ENCODE measurements at regions not wholly inside any gene's neighbourhood (a gene's known extent, or its start where the extent isn't known, plus 50 kb on each side); places are given as distances from the start of the nearest gene placed in this dataset.

- Mint-ChIP-seq H3K4me1 (no peaks in the 10 kb centered on the region), H3K27ac (no peak overlapping the region), H3K4me3 (no peak overlapping the region), H3K36me3 (no peaks in the 10 kb centered on the region), H3K9me3 (peaks cover 5% of the 10 kb centered on the region)
- DNase-seq (ENCODE audit: low spot score in 2 of 2), result no peak
- ATAC-seq, result no peak
Measured at GRCh38 chr13:106941779-106942178, 373.8 kb upstream of the ARGLU1 start.

GRCh38 chr13:106927421-106927820 lies 359.5 kb upstream of the ARGLU1 start:
- no peak for ATAC-seq
- no peaks in the 10 kb centered on the region for H3K36me3 Mint-ChIP-seq
- H3K4me3 Mint-ChIP-seq, result no peak overlapping the region
- no peak overlapping the region for H3K27ac Mint-ChIP-seq
- no peak for DNase-seq (ENCODE audit: low spot score in 2 of 2)
- peaks cover 2% of the 10 kb centered on the region for H3K9me3 Mint-ChIP-seq
- no peaks in the 10 kb centered on the region for H3K4me1 Mint-ChIP-seq

- ATAC-seq, result no peak
- H3K4me3 Mint-ChIP-seq, result no peak overlapping the region
- DNase-seq (ENCODE audit: low spot score in 2 of 2), result no peak
- H3K4me1 Mint-ChIP-seq, result no peaks in the 10 kb centered on the region
- H3K27ac Mint-ChIP-seq, result no peak overlapping the region
- peaks cover 2% of the 10 kb centered on the region for H3K9me3 Mint-ChIP-seq
- H3K36me3 Mint-ChIP-seq, result no peaks in the 10 kb centered on the region
Measured at GRCh38 chr13:106922384-106922783, 354.4 kb upstream of the ARGLU1 start.

GRCh38 chr13:106919638-106920037 lies 351.7 kb upstream of the ARGLU1 start:
- Mint-ChIP-seq H3K4me1 (no peaks in the 10 kb centered on the region), H3K4me3 (no peak overlapping the region), H3K27ac (no peak overlapping the region), H3K36me3 (no peaks in the 10 kb centered on the region), H3K9me3 (no peaks in the 10 kb centered on the region)
- no peak for ATAC-seq
- DNase-seq (ENCODE audit: low spot score in 2 of 2), result no peak

- no peak overlapping the region for H3K27ac Mint-ChIP-seq
- H3K4me3 Mint-ChIP-seq, result no peak overlapping the region
- no peaks in the 10 kb centered on the region for H3K36me3 Mint-ChIP-seq
- H3K4me1 Mint-ChIP-seq, result no peaks in the 10 kb centered on the region
- ATAC-seq, result no peak
- no peaks in the 10 kb centered on the region for H3K9me3 Mint-ChIP-seq
- DNase-seq (ENCODE audit: low spot score in 2 of 2), result no peak
Measured at GRCh38 chr13:106919133-106919532, 351.2 kb upstream of the ARGLU1 start.

- H3K27ac Mint-ChIP-seq, result no peak overlapping the region
- no peak overlapping the region for H3K4me3 Mint-ChIP-seq
Measured at GRCh38 chr13:106918557-106918860, 350.6 kb upstream of the ARGLU1 start.

GRCh38 chr13:106917673-106918556 lies 350.0 kb upstream of the ARGLU1 start:
- Mint-ChIP-seq H3K4me3 (peak overlapping the region; percentile 55), H3K9me3 (peaks cover 3% of the 10 kb centered on the region), H3K36me3 (no peaks in the 10 kb centered on the region), H3K27ac (no peak overlapping the region), H3K4me1 (no peaks in the 10 kb centered on the region)
- DNase-seq (ENCODE audit: low spot score in 2 of 2) (peak; percentile 50 to 81), ATAC-seq (peak; percentile 90)

More at GRCh38 chr13:106918557-106918860, 350.6 kb upstream of the ARGLU1 start:
- no peak for DNase-seq (ENCODE audit: low spot score in 2 of 2)
- Mint-ChIP-seq H3K4me1 (no peaks in the 10 kb centered on the region), H3K36me3 (no peaks in the 10 kb centered on the region), H3K9me3 (no peaks in the 10 kb centered on the region)
- ATAC-seq, result no peak

- no peaks in the 10 kb centered on the region for H3K4me1 Mint-ChIP-seq
- no peak for ATAC-seq
- peaks cover 3% of the 10 kb centered on the region for H3K9me3 Mint-ChIP-seq
- H3K27ac Mint-ChIP-seq, result no peak overlapping the region
- H3K4me3 Mint-ChIP-seq, result peak overlapping the region; percentile 55
- DNase-seq (ENCODE audit: low spot score in 2 of 2), result no peak
- H3K36me3 Mint-ChIP-seq, result no peaks in the 10 kb centered on the region
Measured at GRCh38 chr13:106917024-106917571, 349.2 kb upstream of the ARGLU1 start.

GRCh38 chr13:106916329-106916976 lies 348.5 kb upstream of the ARGLU1 start:
- no peak for ATAC-seq
- H3K36me3 Mint-ChIP-seq, result no peaks in the 10 kb centered on the region
- peak overlapping the region; percentile 55 for H3K4me3 Mint-ChIP-seq
- H3K4me1 Mint-ChIP-seq, result peaks cover 4% of the 10 kb centered on the region
- peaks cover 9% of the 10 kb centered on the region for H3K9me3 Mint-ChIP-seq
- H3K27ac Mint-ChIP-seq, result no peak overlapping the region
- DNase-seq (ENCODE audit: low spot score in 2 of 2), result no peak

GRCh38 chr13:106915146-106915545 lies 347.2 kb upstream of the ARGLU1 start:
- Mint-ChIP-seq H3K36me3 (no peaks in the 10 kb centered on the region), H3K4me3 (no peak overlapping the region), H3K27ac (no peak overlapping the region), H3K9me3 (peaks cover 11% of the 10 kb centered on the region), H3K4me1 (peaks cover 4% of the 10 kb centered on the region)
- no peak for ATAC-seq
- DNase-seq (ENCODE audit: low spot score in 2 of 2), result no peak

- ATAC-seq (no peak), DNase-seq (ENCODE audit: low spot score in 2 of 2) (no peak)
- Mint-ChIP-seq H3K4me3 (no peak overlapping the region), H3K4me1 (peaks cover 4% of the 10 kb centered on the region), H3K27ac (no peak overlapping the region), H3K36me3 (no peaks in the 10 kb centered on the region), H3K9me3 (peaks cover 13% of the 10 kb centered on the region)
Measured at GRCh38 chr13:106911627-106912026, 343.7 kb upstream of the ARGLU1 start.

GRCh38 chr13:106911020-106911419 lies 343.1 kb upstream of the ARGLU1 start:
- Mint-ChIP-seq H3K4me1 (peaks cover 4% of the 10 kb centered on the region), H3K27ac (no peak overlapping the region), H3K4me3 (no peak overlapping the region), H3K9me3 (peaks cover 13% of the 10 kb centered on the region), H3K36me3 (no peaks in the 10 kb centered on the region)
- DNase-seq (ENCODE audit: low spot score in 2 of 2), result no peak
- no peak for ATAC-seq

GRCh38 chr13:106906426-106906996 lies 338.6 kb upstream of the ARGLU1 start:
- Mint-ChIP-seq H3K27ac (no peak overlapping the region), H3K9me3 (peaks cover 5% of the 10 kb centered on the region), H3K4me3 (no peak overlapping the region), H3K36me3 (no peaks in the 10 kb centered on the region), H3K4me1 (peaks cover under 1% of the 10 kb centered on the region)
- no peak for ATAC-seq
- no peak for DNase-seq (ENCODE audit: low spot score in 2 of 2)

- no peaks in the 10 kb centered on the region for H3K4me1 Mint-ChIP-seq
- DNase-seq (ENCODE audit: low spot score in 2 of 2) (no peak), ATAC-seq (no peak)
- H3K4me3 Mint-ChIP-seq, result no peak overlapping the region
- H3K27ac Mint-ChIP-seq, result no peak overlapping the region
- peaks cover 2% of the 10 kb centered on the region for H3K9me3 Mint-ChIP-seq
- H3K36me3 Mint-ChIP-seq, result no peaks in the 10 kb centered on the region
Measured at GRCh38 chr13:106905380-106906162, 337.6 kb upstream of the ARGLU1 start.

GRCh38 chr13:106899442-106899841 lies 331.5 kb upstream of the ARGLU1 start:
- DNase-seq (ENCODE audit: low spot score in 2 of 2), result no peak
- Mint-ChIP-seq H3K36me3 (no peaks in the 10 kb centered on the region), H3K27ac (no peak overlapping the region), H3K9me3 (no peaks in the 10 kb centered on the region), H3K4me3 (no peak overlapping the region), H3K4me1 (no peaks in the 10 kb centered on the region)
- no peak for ATAC-seq

All from stimulated activated effector memory CD8-positive, alpha-beta T cell treated with anti-CD3 and anti-CD28 coated beads, Interleukin-12 subunit alpha, Interleukin-12 subunit beta, amount 100 ng/mL, for 72 hours (primary cell).